ENCODE measurements at regions not wholly inside any gene's neighbourhood (a gene's known extent, or its start where the extent isn't known, plus 50 kb on each side); places are given as distances from the start of the nearest gene placed in this dataset.

DNA sequence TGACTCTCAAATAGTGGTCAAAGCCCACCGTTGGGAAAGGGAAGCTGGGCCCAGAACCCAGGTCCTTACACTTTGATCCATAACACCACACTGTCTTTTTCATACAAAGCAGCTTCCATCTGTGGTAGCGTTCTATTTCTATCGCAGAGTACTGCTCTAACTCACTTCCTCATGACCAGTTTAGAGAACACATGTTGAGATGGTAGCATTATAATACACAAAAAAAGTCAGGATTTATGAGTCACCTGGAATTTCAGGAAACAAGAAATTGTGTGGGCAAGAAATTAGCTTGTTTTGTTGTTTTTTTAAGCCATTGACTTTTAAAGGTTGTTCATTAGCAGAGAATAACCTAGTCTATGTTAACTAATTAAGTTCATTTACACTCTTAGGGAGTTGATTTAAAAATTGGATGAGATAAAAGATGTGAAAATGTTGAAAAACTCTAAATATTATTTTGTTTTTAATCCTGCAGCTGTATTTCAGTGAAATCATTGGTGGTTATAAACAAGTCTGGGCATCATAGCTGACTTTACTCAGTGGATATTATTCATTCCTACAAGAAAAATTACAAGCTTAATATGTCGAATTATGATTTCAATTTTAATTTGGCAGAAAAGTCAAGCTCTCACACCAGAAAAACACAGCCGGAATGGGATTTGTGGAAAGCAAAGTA, 1011.1 kb upstream of the HS3ST1 start:
- TF ChIP-seq, protein P1, sequence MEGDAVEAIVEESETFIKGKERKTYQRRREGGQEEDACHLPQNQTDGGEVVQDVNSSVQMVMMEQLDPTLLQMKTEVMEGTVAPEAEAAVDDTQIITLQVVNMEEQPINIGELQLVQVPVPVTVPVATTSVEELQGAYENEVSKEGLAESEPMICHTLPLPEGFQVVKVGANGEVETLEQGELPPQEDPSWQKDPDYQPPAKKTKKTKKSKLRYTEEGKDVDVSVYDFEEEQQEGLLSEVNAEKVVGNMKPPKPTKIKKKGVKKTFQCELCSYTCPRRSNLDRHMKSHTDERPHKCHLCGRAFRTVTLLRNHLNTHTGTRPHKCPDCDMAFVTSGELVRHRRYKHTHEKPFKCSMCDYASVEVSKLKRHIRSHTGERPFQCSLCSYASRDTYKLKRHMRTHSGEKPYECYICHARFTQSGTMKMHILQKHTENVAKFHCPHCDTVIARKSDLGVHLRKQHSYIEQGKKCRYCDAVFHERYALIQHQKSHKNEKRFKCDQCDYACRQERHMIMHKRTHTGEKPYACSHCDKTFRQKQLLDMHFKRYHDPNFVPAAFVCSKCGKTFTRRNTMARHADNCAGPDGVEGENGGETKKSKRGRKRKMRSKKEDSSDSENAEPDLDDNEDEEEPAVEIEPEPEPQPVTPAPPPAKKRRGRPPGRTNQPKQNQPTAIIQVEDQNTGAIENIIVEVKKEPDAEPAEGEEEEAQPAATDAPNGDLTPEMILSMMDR (IDR thresholded peaks at IDR 0.05 in 4 of 5, conservative IDR thresholded peaks at IDR 0.05 in 1 of 5): no peak
- TF ChIP-seq POLR2A (IDR thresholded peaks at IDR 0.05): no peak
